HG02870 (cell line): ENCODE measurements at regions not wholly inside any gene's neighbourhood (a gene's known extent, or its start where the extent isn't known, plus 50 kb on each side); places are given as distances from the start of the nearest gene placed in this dataset.

Experiments
- ATAC-seq: cut with Tn5 transposase; IDR thresholded peaks from one replicate; pipeline ENCODE4 v1.9.1; 2021; ENCODE audit warnings: mild to moderate bottlenecking, moderate library complexity; ENCODE audit not compliant: unreplicated experiment

DNA sequence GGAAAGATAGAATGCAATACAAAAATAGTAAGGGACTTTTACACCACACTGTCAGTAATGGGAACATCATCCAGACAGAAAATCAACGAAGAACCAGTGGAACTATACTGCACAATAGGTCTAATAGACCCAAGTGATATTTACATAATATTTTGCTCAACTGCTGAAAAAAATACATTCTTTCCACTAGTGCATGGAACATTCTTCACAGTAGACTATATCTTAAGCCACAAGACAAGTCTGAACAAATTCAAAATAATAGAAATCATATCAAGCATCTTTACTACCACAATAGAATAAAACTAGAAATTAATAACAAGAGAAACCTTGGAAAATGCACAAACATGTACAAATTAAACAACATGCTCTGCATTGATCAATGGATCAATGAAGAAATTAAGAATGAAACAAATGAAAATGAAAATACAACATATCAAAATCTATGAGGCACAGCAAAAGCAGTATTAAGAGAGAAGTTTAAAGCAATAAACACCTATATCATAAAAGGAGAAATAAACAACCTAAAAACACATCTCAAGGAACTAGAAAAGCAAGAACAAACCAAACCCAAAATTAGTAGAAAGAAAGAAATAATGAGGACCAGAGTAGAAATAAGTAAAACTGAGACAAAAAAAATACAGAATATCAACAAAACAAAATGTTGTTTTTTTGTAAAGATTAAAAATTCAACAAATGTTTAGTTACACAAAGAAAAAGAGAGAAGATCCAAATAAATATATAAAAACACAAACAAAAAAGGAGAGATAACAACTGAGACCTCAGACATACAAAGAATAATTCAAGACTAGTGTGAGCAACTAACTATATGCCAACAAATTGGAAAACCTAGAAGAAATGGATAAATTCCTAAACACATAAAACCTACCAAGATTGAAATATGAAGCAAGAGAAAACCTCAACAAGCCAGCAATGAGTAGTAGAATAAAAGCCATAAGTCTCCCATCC, 51.5 kb upstream of the ANTXR2 start:
- no peak for ATAC-seq
